Calu3 (cell line): ENCODE measurements at regions not wholly inside any gene's neighbourhood (a gene's known extent, or its start where the extent isn't known, plus 50 kb on each side); places are given as distances from the start of the nearest gene placed in this dataset.

ENCODE experiments used
- BruUV-seq: library from RNA; stranded (reverse); fragments of 400-500 nt; replicated peaks from 2 replicates; lab custom pipeline; 2021; lab: Mats Ljungman, UMichigan
- CTCF ChIA-PET: fragments of 300-600 bp; sonication (Branson Sonifier 250); formaldehyde crosslinking; loops from one replicate; lab custom pipeline; 2022; ENCODE audit warnings: antibody characterized with exemption; lab: Charles Lee
- DNase-seq: peaks from one replicate; pipeline ENCODE4 v3.0.0; 2022
- H3K27ac Mint-ChIP-seq: one replicate; pipeline ENCODE4 v1.8.0; 2022; ENCODE audit warnings: mixed read lengths; ENCODE audit not compliant: unreplicated experiment
- H3K27me3 Mint-ChIP-seq: one replicate; pipeline ENCODE4 v1.8.0; 2022; ENCODE audit warnings: mixed read lengths; ENCODE audit not compliant: unreplicated experiment
- H3K36me3 Mint-ChIP-seq: one replicate; pipeline ENCODE4 v1.8.0; 2022; ENCODE audit warnings: mild to moderate bottlenecking, moderate library complexity, mixed read lengths; ENCODE audit not compliant: insufficient read depth, unreplicated experiment
- H3K4me1 Mint-ChIP-seq: one replicate; pipeline ENCODE4 v1.8.0; 2022; ENCODE audit warnings: mild to moderate bottlenecking, low read depth, mixed read lengths; ENCODE audit not compliant: unreplicated experiment
- H3K4me3 Mint-ChIP-seq: one replicate; pipeline ENCODE4 v1.8.0; 2022; ENCODE audit warnings: mild to moderate bottlenecking, low read depth, moderate library complexity, mixed read lengths; ENCODE audit not compliant: unreplicated experiment
- H3K9me3 Mint-ChIP-seq: one replicate; pipeline ENCODE4 v1.8.0; 2022; ENCODE audit warnings: low read depth, mixed read lengths; ENCODE audit not compliant: unreplicated experiment
- intact Hi-C: fragments of 100-400 bp; cut with micrococcal nuclease; formaldehyde crosslinking; loops from one replicate; pipeline ENCODE4 v1.10.0; 2022; ENCODE audit not compliant: unreplicated experiment
- TF ChIP-seq, protein P1 (sequence below): fragments of 200-600 bp; IDR thresholded peaks from one replicate; pipeline ENCODE4 v1.8.0; 2022; ENCODE audit warnings: antibody characterized with exemption; ENCODE audit not compliant: unreplicated experiment

DNA sequence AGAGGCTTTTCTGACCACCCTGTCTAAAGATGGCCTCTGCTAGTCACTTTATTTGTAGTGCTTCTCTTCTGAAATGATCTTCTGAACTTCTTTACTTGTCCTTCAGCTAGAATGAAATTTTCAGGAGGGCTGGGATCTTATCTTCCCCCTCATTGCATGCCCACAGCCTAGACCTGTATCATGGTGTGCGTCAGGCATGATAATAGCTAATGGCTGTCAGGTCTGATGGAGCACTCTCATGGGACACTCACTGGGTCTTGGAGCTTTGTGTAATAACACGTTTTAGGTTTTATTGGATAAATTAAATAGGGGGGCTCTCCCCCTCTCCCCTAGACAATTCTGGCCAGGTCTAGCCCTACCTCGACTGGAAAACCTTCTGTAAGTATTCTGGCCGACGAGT is 97.1 kb upstream of the NRXN3 start:
- no peaks in the 10 kb centered on the region for H3K4me1 Mint-ChIP-seq
- BruUV-seq: no TSS peak
- no peak overlapping the region for H3K27ac Mint-ChIP-seq
- no peak for DNase-seq
- no peaks in the 10 kb centered on the region for H3K9me3 Mint-ChIP-seq
- H3K27me3 Mint-ChIP-seq: peaks cover 10% of the 10 kb centered on the region
- CTCF ChIA-PET: interaction anchor here (0.7 to 1.2 kb wide), 2 partner anchors 9 to 42 kb away, joined by 4 to 5 read pairs; no protein-coding TSS in a partner anchor
- no peak overlapping the region for H3K4me3 Mint-ChIP-seq
- H3K36me3 Mint-ChIP-seq: no peaks in the 10 kb centered on the region
- intact Hi-C loops: no loop called here
- TF ChIP-seq, protein P1, sequence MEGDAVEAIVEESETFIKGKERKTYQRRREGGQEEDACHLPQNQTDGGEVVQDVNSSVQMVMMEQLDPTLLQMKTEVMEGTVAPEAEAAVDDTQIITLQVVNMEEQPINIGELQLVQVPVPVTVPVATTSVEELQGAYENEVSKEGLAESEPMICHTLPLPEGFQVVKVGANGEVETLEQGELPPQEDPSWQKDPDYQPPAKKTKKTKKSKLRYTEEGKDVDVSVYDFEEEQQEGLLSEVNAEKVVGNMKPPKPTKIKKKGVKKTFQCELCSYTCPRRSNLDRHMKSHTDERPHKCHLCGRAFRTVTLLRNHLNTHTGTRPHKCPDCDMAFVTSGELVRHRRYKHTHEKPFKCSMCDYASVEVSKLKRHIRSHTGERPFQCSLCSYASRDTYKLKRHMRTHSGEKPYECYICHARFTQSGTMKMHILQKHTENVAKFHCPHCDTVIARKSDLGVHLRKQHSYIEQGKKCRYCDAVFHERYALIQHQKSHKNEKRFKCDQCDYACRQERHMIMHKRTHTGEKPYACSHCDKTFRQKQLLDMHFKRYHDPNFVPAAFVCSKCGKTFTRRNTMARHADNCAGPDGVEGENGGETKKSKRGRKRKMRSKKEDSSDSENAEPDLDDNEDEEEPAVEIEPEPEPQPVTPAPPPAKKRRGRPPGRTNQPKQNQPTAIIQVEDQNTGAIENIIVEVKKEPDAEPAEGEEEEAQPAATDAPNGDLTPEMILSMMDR: no peak

DNA sequence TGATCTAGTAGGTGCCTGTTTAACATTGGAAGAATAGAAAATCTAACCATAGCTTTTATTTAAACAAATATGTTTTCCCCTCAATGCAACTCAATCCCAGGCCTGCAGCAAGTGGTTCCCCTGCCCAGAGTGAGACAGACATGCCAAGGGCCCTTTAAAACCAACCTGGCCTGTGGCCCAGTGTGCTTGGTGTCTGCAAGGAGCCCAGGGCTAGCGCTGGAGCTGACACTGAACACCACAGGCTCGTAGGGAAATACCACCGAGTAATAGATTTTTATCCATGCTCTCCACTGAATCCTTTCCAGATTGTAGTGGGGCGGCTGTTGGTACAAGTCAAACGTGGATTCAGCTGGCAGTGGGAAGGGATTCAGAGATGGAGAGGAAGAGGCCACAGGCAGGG is 95.6 kb upstream of the NRXN3 start:
- TF ChIP-seq, protein P1: no peak
- no peaks in the 10 kb centered on the region for H3K9me3 Mint-ChIP-seq
- H3K36me3 Mint-ChIP-seq: no peaks in the 10 kb centered on the region
- H3K4me1 Mint-ChIP-seq: no peaks in the 10 kb centered on the region
- intact Hi-C loops: no loop called here
- no peak overlapping the region for H3K27ac Mint-ChIP-seq
- no peak overlapping the region for H3K4me3 Mint-ChIP-seq
- peaks cover 6% of the 10 kb centered on the region for H3K27me3 Mint-ChIP-seq
- no peak for DNase-seq
- BruUV-seq: no TSS peak
- CTCF ChIA-PET: no interaction called here

DNA sequence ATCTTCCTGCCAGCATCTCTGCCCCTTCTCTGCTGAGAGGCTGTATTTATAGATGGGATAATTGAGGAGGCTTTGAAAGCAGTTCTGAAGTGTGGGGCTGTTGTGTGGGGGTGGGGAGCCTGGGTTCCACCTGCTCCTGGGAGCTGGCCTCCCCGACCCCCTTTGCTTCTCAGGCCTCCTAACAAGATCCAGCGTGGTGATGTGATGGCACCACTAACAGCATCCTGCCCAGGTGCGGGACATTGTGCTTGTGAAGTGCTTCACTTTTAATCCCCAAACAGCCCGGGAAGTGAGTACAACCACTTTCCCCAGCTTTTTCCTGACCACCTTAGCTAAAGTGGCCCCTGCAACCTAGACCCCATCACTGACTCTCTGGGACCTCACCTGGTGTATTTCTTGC is 95.1 kb upstream of the NRXN3 start:
- H3K4me1 Mint-ChIP-seq: no peaks in the 10 kb centered on the region
- H3K27ac Mint-ChIP-seq: no peak overlapping the region
- H3K9me3 Mint-ChIP-seq: no peaks in the 10 kb centered on the region
- intact Hi-C loops: no loop called here
- TF ChIP-seq, protein P1: no peak
- no peak for DNase-seq
- BruUV-seq: no TSS peak
- H3K36me3 Mint-ChIP-seq: no peaks in the 10 kb centered on the region
- H3K4me3 Mint-ChIP-seq: no peak overlapping the region
- peaks cover 1% of the 10 kb centered on the region for H3K27me3 Mint-ChIP-seq
- CTCF ChIA-PET: no interaction called here

GRCh38 chr14:78075555-78076277 is 94.5 kb upstream of the NRXN3 start:
- Mint-ChIP-seq H3K36me3 (no peaks in the 10 kb centered on the region), H3K27me3 (no peaks in the 10 kb centered on the region), H3K4me3 (no peak overlapping the region), H3K4me1 (no peaks in the 10 kb centered on the region), H3K27ac (no peak overlapping the region), H3K9me3 (no peaks in the 10 kb centered on the region)
- no peak for DNase-seq
- CTCF ChIA-PET: no interaction called here
- intact Hi-C loops: no loop called here
- TF ChIP-seq, protein P1: no peak
- BruUV-seq: no TSS peak
